ENCODE measurements at regions not wholly inside any gene's neighbourhood (a gene's known extent, or its start where the extent isn't known, plus 50 kb on each side); places are given as distances from the start of the nearest gene placed in this dataset.
"Not testable (repeated sequence)": the region's sequence is repeated elsewhere in the genome, so short reads cannot be mapped to it uniquely, and the experiment has no call there.

GRCh38 chr5:87627363-87627762, 214.6 kb upstream of the CCNH start:
- DNase-seq (ENCODE audit: low spot score), result no peak

- no peak for DNase-seq (ENCODE audit: low spot score)
Observed at GRCh38 chr5:87608385-87608784, 195.7 kb upstream of the CCNH start.

- no peak for DNase-seq (ENCODE audit: low spot score)
Observed at GRCh38 chr5:87605663-87606062, 192.9 kb upstream of the CCNH start.

- DNase-seq (ENCODE audit: low spot score), result no peak
Observed at GRCh38 chr5:87599778-87600177, 187.0 kb upstream of the CCNH start.

GRCh38 chr5:87598460-87598859, 185.7 kb upstream of the CCNH start:
- DNase-seq (ENCODE audit: low spot score), result no peak

GRCh38 chr5:87594566-87594965, 181.8 kb upstream of the CCNH start:
- DNase-seq (ENCODE audit: low spot score), result no peak

- DNase-seq (ENCODE audit: low spot score), result no peak
Observed at GRCh38 chr5:87589587-87589986, 176.9 kb upstream of the CCNH start.

- DNase-seq (ENCODE audit: low spot score), result no peak
Observed at GRCh38 chr5:87588316-87588715, 175.6 kb upstream of the CCNH start.

GRCh38 chr5:87583704-87584103, 171.0 kb upstream of the CCNH start:
- not testable (repeated sequence) for DNase-seq (ENCODE audit: low spot score)

GRCh38 chr5:87582149-87582548, 169.4 kb upstream of the CCNH start:
- DNase-seq (ENCODE audit: low spot score), result no peak

- no peak for DNase-seq (ENCODE audit: low spot score)
Observed at GRCh38 chr5:87581661-87582060, 168.9 kb upstream of the CCNH start.

GRCh38 chr5:87579678-87580077, 166.9 kb upstream of the CCNH start:
- no peak for DNase-seq (ENCODE audit: low spot score)

- DNase-seq (ENCODE audit: low spot score), result no peak
Observed at GRCh38 chr5:87576867-87577266, 164.1 kb upstream of the CCNH start.

GRCh38 chr5:87576306-87576705, 163.6 kb upstream of the CCNH start:
- DNase-seq (ENCODE audit: low spot score), result not testable (repeated sequence)

GRCh38 chr5:87574106-87574505, 161.4 kb upstream of the CCNH start:
- DNase-seq (ENCODE audit: low spot score), result no peak

- no peak for DNase-seq (ENCODE audit: low spot score)
Observed at GRCh38 chr5:87572611-87573010, 159.9 kb upstream of the CCNH start.

- no peak for DNase-seq (ENCODE audit: low spot score)
Observed at GRCh38 chr5:87572090-87572489, 159.4 kb upstream of the CCNH start.

GRCh38 chr5:87570366-87570765, 157.6 kb upstream of the CCNH start:
- DNase-seq (ENCODE audit: low spot score), result no peak

- no peak for DNase-seq (ENCODE audit: low spot score)
Observed at GRCh38 chr5:87562068-87562467, 149.3 kb upstream of the CCNH start.

GRCh38 chr5:87560528-87560927, 147.8 kb upstream of the CCNH start:
- DNase-seq (ENCODE audit: low spot score), result no peak

- no peak for DNase-seq (ENCODE audit: low spot score)
Observed at GRCh38 chr5:87551911-87552310, 139.2 kb upstream of the CCNH start.

GRCh38 chr5:87541676-87542075, 128.9 kb upstream of the CCNH start:
- DNase-seq (ENCODE audit: low spot score), result no peak

- DNase-seq (ENCODE audit: low spot score), result peak; percentile 10
Observed at GRCh38 chr5:87541033-87541432, 128.3 kb upstream of the CCNH start.

GRCh38 chr5:87539839-87540238, 127.1 kb upstream of the CCNH start:
- DNase-seq (ENCODE audit: low spot score), result no peak

- DNase-seq (ENCODE audit: low spot score), result no peak
Observed at GRCh38 chr5:87536365-87536764, 123.6 kb upstream of the CCNH start.

Data from AG08396 (cell line).